ENCODE measurements at regions not wholly inside any gene's neighbourhood (a gene's known extent, or its start where the extent isn't known, plus 50 kb on each side); places are given as distances from the start of the nearest gene placed in this dataset.

- DNase-seq (ENCODE audit: low spot score): no peak
These were observed 87.0 kb downstream of the CD164 start for GRCh38 chr6:109295109-109295773.

GRCh38 chr6:109292983-109293586 lies 89.2 kb downstream of the CD164 start:
- no peak for DNase-seq (ENCODE audit: low spot score)

- no peak for DNase-seq (ENCODE audit: low spot score)
These were observed 89.8 kb downstream of the CD164 start for GRCh38 chr6:109292420-109292819.

DNA sequence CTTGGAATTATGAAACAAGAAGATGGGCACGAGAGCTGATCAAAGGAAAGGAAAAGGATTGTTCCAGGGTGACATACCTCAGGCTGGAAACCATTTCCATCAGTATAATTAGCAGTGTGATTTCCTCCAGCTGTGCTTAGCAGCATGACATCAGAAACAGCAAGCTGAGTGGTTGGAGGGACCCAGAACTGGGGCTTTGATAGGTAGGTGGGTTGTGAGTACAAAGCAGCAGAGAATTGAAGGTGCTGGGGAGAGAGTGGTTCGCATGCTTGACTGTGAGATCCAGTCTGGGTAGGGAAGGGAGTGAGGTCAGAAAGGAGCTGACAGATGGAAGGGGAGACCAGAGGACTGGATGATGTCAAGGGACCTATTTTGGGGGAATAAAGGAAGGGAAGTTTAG lies 90.4 kb downstream of the CD164 start:
- DNase-seq (ENCODE audit: low spot score): no peak

DNA sequence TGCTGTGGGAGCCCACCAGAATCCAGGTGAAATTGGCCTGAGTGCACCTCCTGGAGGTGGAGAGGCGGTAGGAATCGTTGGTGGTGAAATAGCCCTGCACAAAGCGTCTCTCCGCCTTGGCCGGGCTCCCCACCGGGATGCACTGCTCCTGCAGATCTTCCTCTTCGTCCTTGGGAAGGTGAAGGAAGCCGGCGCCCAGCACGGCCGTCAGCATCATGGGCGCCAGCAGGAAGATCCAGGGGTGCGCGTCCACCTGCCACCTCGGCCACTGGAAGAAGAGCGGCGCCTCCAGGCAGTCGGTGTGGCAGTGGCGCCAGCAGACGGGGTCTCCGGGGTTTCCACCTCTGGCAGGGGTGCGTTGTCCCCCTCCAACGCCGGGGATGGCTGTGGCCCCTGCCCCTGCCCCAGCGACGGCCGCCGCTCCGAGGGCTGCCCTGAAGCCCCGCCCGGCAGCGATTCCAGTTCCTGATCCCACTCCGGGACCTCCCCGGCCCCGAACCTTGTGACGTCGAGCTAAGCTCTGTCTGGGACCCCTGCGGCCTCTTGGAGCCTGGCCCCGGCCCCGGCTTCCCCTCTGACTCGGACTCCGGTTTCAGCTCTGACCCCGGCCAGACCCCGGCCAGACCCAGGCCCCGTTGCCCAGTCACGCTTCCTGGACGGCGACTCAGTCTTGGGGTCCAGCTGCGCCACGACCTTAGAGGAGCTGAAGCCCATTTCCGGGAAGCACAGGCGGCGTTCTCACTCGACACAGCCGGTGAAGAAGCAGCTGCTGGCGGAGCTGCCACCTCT lies 91.9 kb downstream of the CD164 start:
- no peak for DNase-seq (ENCODE audit: low spot score)

- DNase-seq (ENCODE audit: low spot score): no peak
These were observed 96.9 kb downstream of the CD164 start for GRCh38 chr6:109285366-109285765.

- DNase-seq (ENCODE audit: low spot score): no peak
These were observed 97.6 kb downstream of the CD164 start for GRCh38 chr6:109284675-109285074.

- DNase-seq (ENCODE audit: low spot score): no peak
These were observed 99.5 kb downstream of the CD164 start for GRCh38 chr6:109282756-109283155.

DNA sequence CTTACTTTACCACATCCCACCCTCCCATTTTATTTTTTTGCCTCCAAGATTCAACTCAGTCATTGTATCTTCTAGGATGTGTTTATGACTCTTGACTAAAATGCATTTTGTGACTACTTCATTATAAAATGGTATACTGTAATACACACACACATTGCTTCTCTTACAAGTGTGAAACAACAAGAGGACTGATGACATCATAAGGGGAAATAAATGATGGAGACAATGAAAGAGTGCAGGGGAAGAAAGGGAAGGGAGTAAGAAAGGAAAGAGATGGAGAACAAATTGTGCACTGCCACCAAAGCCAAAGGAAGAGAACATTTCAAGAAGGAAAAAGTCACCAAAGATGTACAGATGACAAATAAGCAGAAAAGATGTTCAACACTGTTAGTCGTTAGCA lies 102.6 kb downstream of the CD164 start:
- no peak for DNase-seq (ENCODE audit: low spot score)

DNA sequence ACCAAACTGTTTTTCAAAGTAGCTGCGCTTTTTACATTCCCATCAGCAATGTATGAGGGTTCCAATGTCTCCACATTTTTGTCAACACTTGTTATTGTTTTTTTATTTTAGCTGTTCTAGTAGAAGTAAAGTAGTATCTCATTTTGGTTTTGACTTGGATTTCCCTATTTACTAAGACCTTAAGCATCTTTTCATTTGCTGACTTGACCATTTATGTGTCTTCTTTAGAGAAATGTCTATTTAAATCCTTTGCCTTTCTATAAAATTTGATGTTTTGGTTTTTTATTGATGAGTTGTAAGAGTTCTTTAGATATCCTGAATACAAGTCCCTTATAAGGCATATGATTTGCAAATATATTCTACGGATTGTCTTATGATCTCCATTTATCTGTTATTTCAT lies 110.6 kb downstream of the CD164 start:
- no peak for DNase-seq (ENCODE audit: low spot score)

GRCh38 chr6:109269953-109270517 lies 112.2 kb downstream of the CD164 start:
- no peak for DNase-seq (ENCODE audit: low spot score)

GRCh38 chr6:109269057-109269456 lies 113.2 kb downstream of the CD164 start:
- no peak for DNase-seq (ENCODE audit: low spot score)

- no peak for DNase-seq (ENCODE audit: low spot score)
These were observed 116.7 kb downstream of the CD164 start for GRCh38 chr6:109265530-109265929.

DNA sequence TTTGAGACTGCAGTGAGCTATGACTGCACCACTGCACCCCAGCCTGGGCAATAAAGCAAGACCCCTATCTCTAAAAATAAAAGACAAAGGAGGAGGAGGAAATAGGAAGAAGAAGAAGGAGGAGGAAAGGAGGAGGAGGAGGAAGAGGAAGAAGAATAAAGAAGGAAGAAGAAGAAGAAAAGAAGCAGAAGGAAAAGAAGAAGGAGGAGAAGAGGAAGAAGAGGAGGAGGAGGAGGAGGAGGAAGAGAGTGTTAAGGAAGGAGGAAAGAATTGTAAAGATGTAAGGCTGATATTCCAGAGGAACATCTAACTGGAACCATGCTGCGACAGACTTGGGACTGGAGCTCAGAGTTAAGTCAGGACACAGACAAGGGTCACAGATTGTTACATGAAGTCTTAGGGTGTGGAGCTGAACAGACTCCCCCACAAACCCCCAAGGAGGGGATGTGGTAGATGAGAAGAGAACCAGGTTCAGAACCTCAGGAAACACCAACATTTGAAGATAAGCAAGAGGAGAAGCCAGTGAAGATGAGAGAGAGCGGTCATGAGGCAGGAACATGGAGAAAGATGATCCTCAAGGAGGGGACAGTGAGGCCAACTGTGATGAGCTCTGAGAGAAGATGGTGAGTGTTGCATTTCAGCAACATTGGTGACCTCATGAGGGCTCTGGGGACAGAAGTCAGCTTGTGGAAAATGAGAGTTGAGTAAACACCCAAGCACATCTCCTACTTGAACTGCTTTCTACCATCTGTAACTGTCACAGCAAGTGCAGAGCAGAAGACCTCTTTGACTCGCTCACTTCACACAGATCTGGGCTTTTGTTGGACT lies 118.2 kb downstream of the CD164 start:
- no peak for DNase-seq (ENCODE audit: low spot score)

- no peak for DNase-seq (ENCODE audit: low spot score)
These were observed 120.0 kb downstream of the CD164 start for GRCh38 chr6:109262261-109262660.

DNA sequence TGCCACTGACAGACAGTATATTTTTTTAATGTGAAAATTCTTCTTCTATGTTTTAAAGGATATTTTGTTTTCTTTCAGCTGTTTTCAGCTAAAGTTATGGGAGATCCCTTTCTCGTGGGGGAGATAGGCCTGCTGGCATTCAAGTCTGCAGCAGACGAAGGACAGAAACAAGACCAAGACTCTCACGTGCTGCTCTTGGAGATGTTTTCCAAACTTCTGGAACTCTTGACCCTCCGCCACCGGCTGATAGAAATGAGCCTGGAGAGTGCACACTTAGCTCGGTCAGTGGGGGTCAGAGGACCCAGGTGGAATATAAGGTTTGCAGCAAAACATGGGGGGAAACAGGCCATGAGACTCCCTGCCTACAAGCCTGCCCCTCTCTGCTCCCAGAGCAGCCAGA lies 120.5 kb downstream of the CD164 start:
- no peak for DNase-seq (ENCODE audit: low spot score)

GRCh38 chr6:109260701-109261100 lies 121.6 kb downstream of the CD164 start:
- DNase-seq (ENCODE audit: low spot score): no peak

DNA sequence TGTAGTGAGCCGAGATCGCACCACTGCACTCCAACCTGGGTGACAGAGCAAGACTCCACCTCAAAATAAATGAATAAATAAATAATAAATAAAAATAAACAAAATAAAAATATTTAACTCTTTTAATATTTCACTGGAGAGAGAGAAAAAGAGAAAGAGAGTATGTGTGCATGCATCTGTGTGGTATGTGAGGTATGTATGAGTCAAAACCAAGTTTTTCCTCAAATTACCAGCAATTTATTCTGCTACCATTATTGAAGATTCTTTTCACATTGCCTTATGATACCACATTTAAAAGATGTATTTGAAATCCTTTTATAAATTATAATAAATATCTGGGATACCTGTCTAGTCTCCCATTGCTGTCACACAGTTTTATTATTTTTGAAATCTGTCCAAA lies 122.1 kb downstream of the CD164 start:
- DNase-seq (ENCODE audit: low spot score): no peak

DNA sequence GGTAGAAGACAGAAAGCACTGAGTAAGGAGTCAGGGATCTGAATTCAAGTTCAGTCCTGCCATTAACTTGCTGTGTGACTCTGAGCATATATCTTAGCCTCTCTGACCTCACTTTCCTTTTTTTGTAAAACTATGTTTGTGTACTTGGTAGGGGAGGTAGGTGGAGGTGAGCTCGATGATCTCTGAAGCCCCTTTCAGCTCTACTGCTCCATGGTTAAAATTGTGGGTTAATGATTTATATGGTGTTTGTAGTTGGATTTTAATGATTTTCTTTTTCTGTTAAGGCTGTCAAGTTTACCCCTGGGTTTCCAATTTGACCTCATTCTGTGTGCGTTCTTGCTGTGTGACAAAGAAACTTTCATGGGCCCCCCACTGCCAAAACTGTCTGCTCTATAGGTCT lies 124.1 kb downstream of the CD164 start:
- DNase-seq (ENCODE audit: low spot score): no peak

- no peak for DNase-seq (ENCODE audit: low spot score)
These were observed 124.8 kb downstream of the CD164 start for GRCh38 chr6:109257494-109257893.

DNA sequence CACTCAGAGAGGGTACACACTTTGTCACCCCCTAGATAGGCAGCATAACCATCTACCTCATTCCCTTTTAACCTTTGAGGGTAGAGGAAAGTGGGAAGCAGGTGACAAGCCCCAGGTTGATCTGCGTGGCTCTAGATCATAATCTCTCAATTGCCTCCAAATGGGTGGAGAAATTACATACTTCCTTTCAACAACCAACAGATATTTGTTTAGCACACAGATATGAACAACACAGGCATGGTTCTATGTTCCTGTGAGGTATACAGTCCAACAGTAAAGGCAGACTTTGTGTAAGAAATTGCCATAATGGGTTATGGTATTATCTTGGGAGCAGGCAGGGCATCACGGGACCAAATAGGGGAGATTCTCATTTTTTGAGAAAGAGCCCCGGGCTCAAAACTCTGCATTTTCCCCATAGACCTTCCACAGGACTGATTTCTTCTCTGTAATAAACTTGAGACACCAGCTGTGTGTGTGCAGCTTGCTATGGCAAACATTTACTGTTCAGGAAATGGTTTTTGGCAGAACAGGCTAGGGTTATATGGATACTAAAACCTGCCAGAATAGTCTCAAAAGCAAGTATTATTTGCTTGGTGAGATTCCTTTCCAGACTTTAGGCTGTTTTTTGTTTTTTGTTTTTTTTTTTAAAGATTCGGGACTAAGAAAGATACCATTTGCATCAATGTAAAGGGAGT lies 126.2 kb downstream of the CD164 start:
- DNase-seq (ENCODE audit: low spot score): no peak

DNA sequence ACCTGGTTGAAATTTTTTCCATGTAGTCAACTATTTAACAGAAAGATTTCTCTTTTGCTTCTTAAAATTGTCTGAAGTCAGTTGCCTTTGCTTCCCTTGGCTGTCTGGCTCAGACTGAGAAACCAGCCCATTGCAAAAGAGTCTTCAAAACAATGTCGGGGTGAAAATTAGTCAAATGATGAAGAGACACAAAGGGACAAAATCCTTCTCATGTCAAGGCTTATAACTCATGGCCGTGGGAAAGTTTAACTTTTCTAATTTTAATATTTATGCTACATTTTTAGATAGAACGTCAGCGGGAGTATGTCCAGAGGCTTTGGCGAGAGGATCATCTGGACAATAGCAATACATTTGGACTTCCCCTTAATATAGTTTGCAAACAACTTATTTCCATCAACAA lies 127.2 kb downstream of the CD164 start:
- DNase-seq (ENCODE audit: low spot score): no peak
